B cell (primary cell): ENCODE measurements at regions not wholly inside any gene's neighbourhood (a gene's known extent, or its start where the extent isn't known, plus 50 kb on each side); places are given as distances from the start of the nearest gene placed in this dataset.

Source experiments
- ATAC-seq: fragments of 200-7000 bp; cut with Tn5 transposase; one replicate; pipeline ENCODE4 v1.10.0; 2021; ENCODE audit warnings: low read depth, mild to moderate bottlenecking, moderate number of reproducible peaks, moderate library complexity
- CTCF ChIA-PET: fragments of 350-600 bp; sonication (Branson Sonifier 250); formaldehyde crosslinking; loops from one replicate; lab custom pipeline; 2021; ENCODE audit warnings: antibody characterized with exemption, inconsistent platforms; lab: Charles Lee
- POLR2A ChIA-PET: fragments of 350-600 bp; sonication (Branson Sonifier 250); formaldehyde crosslinking; loops from one replicate; lab custom pipeline; 2021; ENCODE audit warnings: antibody characterized with exemption; lab: Charles Lee
- DNase-seq: peaks from one replicate; pipeline ENCODE4 v3.0.0; 2013
- H2AFZ ChIP-seq: 2 replicates; pipeline ENCODE4 v1.6.1; 2012; ENCODE audit warnings: mild to moderate bottlenecking, low read depth, low read length; ENCODE audit not compliant: insufficient read depth, poor library complexity, severe bottlenecking
- H3K27ac ChIP-seq, 2 donors: 1 replicate in 1 of 2; 2 replicates in 1 of 2; pipeline ENCODE4 v1.5.1; 2012 to 2013; ENCODE audit warnings: low read length in 2 of 2, mild to moderate bottlenecking in 2 of 2, moderate library complexity in 1 of 2
- H3K27me3 ChIP-seq, 4 experiments: fragments of 200-600 bp in 1 of 4; sonication (generic) in 1 of 4; replicated peaks in 1 of 4; 1 replicate in 2 of 4; 2 replicates in 2 of 4; pipeline versions ENCODE4 v1.6.1 to v1.7.0; 2013 to 2016; ENCODE audit warnings: low read length in 3 of 4, mild to moderate bottlenecking in 2 of 4, mixed read lengths in 1 of 4, moderate library complexity in 1 of 4; ENCODE audit not compliant: insufficient read depth in 4 of 4, control insufficient read depth in 3 of 4; ENCODE audit errors: control extremely low read depth in 1 of 4
- H3K36me3 ChIP-seq, 2 experiments: replicated peaks in 1 of 2; 1 replicate in 1 of 2; 2 replicates in 1 of 2; pipeline versions ENCODE4 v1.6.1 to v1.7.1; 2013; ENCODE audit warnings: low read length in 1 of 2; ENCODE audit not compliant: insufficient read depth in 2 of 2, control insufficient read depth in 1 of 2; ENCODE audit errors: control extremely low read depth in 1 of 2, extremely low read depth in 1 of 2
- H3K4me1 ChIP-seq, 2 donors: fragments of 200-600 bp in 1 of 2; sonication (generic) in 1 of 2; 1 replicate in 1 of 2; 2 replicates in 1 of 2; pipeline versions ENCODE4 v1.5.1 to v1.6.1; 2013 to 2017; ENCODE audit warnings: low read length in 2 of 2; ENCODE audit not compliant: control insufficient read depth in 2 of 2, insufficient read depth in 2 of 2
- H3K4me2 ChIP-seq: replicated peaks from 2 replicates; pipeline ENCODE3; 2012; ENCODE audit warnings: mild to moderate bottlenecking, low read depth, low read length; ENCODE audit not compliant: poor library complexity, severe bottlenecking
- H3K4me3 ChIP-seq, 5 experiments: fragments of 200-600 bp in 1 of 5; sonication (generic) in 1 of 5; 1 replicate in 3 of 5; 2 replicates in 2 of 5; pipeline versions ENCODE4 v1.5.1 to v1.7.0; 2011 to 2016; ENCODE audit warnings: low read length in 4 of 5, mild to moderate bottlenecking in 4 of 5, low read depth in 2 of 5, control low read depth in 1 of 5, moderate library complexity in 1 of 5; ENCODE audit not compliant: insufficient read depth in 1 of 5; ENCODE audit errors: control extremely low read depth in 1 of 5, extremely low read depth in 1 of 5
- H3K79me2 ChIP-seq: fragments of 200-600 bp; sonication (generic); one replicate; pipeline ENCODE4 v1.6.0; 2016; ENCODE audit warnings: low read length; ENCODE audit not compliant: control insufficient read depth, insufficient read depth
- H3K9ac ChIP-seq: fragments of 200-600 bp; sonication (generic); 2 replicates; pipeline ENCODE4 v1.6.1; 2017; ENCODE audit warnings: mild to moderate bottlenecking, low read length, moderate library complexity
- H3K9me3 ChIP-seq, 3 donors: one replicate each; pipeline versions ENCODE4 v1.6.1 to v1.7.1; 2013; ENCODE audit warnings: low read length in 2 of 3; ENCODE audit not compliant: control insufficient read depth in 2 of 3, insufficient read depth in 1 of 3; ENCODE audit errors: control extremely low read depth in 1 of 3
- H4K20me1 ChIP-seq: 2 replicates; pipeline ENCODE4 v1.6.0; 2012; ENCODE audit warnings: mild to moderate bottlenecking, low read length; ENCODE audit not compliant: insufficient read depth, control insufficient read depth, poor library complexity, severe bottlenecking
- H3K27ac Mint-ChIP-seq: one replicate; pipeline ENCODE4 v1.8.0; 2021; ENCODE audit warnings: mixed read lengths
- H3K27me3 Mint-ChIP-seq: one replicate; pipeline ENCODE4 v1.8.0; 2021; ENCODE audit warnings: mixed read lengths
- H3K4me1 Mint-ChIP-seq: one replicate; pipeline ENCODE4 v1.8.0; 2021; ENCODE audit warnings: mixed read lengths
- H3K4me3 Mint-ChIP-seq: one replicate; pipeline ENCODE4 v1.8.0; 2021; ENCODE audit warnings: mixed read lengths
- H3K9me3 Mint-ChIP-seq: one replicate; pipeline ENCODE4 v1.8.0; 2022; ENCODE audit warnings: mixed read lengths; ENCODE audit not compliant: insufficient read depth
- CTCF ChIP-seq: fragments of 200-600 bp; IDR thresholded peaks from one replicate; pipeline ENCODE4 v1.8.0; 2022; ENCODE audit warnings: antibody characterized with exemption, mild to moderate bottlenecking
- EZH2 ChIP-seq: IDR thresholded peaks from 2 replicates; pipeline ENCODE4 v1.6.1; 2012; ENCODE audit warnings: borderline replicate concordance, low read depth, mild to moderate bottlenecking, moderate library complexity, low read length; ENCODE audit not compliant: insufficient read depth, poor library complexity, severe bottlenecking
- WGBS: methylation state at CpG from one replicate; pipeline ENCODE4 v1.1.5; 2013; ENCODE audit warnings: missing lambda C conversion rate; ENCODE audit not compliant: insufficient coverage; 5-methylcytosine and 5-hydroxymethylcytosine counted together
- intact Hi-C: fragments of 100-400 bp; cut with micrococcal nuclease; formaldehyde crosslinking; loops from one replicate; pipeline ENCODE4 v1.10.0; 2022

- Mint-ChIP-seq H3K27me3 (peaks cover 10% of the 10 kb centered on the region), H3K27ac (no peak overlapping the region), H3K9me3 (peaks cover 3% of the 10 kb centered on the region), H3K4me3 (no peak overlapping the region), H3K4me1 (no peaks in the 10 kb centered on the region)
- H3K4me3 ChIP-seq, result no peak overlapping the region
- 97% methylated on average over 4 of the region's 5 CpGs for WGBS
- no peaks in the 10 kb centered on the region for H3K4me1 ChIP-seq
- H3K36me3 ChIP-seq, result no peaks in the 10 kb centered on the region
- peaks cover 0 to 9% (median 0%) of the 10 kb centered on the region in 3 donors for H3K9me3 ChIP-seq
- no peak for TF ChIP-seq CTCF
- no peak for TF ChIP-seq EZH2
- ChIA-PET POLR2A (no interaction called here), CTCF (no interaction called here)
- DNase-seq, result no peak
- no peak overlapping the region for H3K4me2 ChIP-seq
- ATAC-seq, result no peak
- H2AFZ ChIP-seq, result no peak overlapping the region
- no peak overlapping the region for H3K27ac ChIP-seq
- no peaks in the 10 kb centered on the region for H3K27me3 ChIP-seq
- H3K79me2 ChIP-seq, result no peaks in the 10 kb centered on the region
- intact Hi-C loops, result no loop called here
- no peaks in the 10 kb centered on the region for H4K20me1 ChIP-seq
- H3K9ac ChIP-seq, result no peak overlapping the region
Measured at GRCh38 chr4:14669371-14669770, 332.9 kb upstream of the CPEB2 start.

- ChIA-PET CTCF (no interaction called here), POLR2A (no interaction called here)
- H3K27ac ChIP-seq, result no peak overlapping the region
- no peaks in the 10 kb centered on the region for H3K36me3 ChIP-seq
- H3K4me1 ChIP-seq, result no peaks in the 10 kb centered on the region
- no peaks in the 10 kb centered on the region for H3K27me3 ChIP-seq
- Mint-ChIP-seq H3K9me3 (peaks cover 1% of the 10 kb centered on the region), H3K27ac (no peak overlapping the region), H3K4me3 (no peak overlapping the region), H3K27me3 (peaks cover 15% of the 10 kb centered on the region), H3K4me1 (no peaks in the 10 kb centered on the region)
- no peak overlapping the region for H2AFZ ChIP-seq
- no peak overlapping the region for H3K4me3 ChIP-seq
- H3K9me3 ChIP-seq, result peaks cover 0 to 9% (median 0%) of the 10 kb centered on the region in 3 donors
- no peak overlapping the region for H3K4me2 ChIP-seq
- intact Hi-C loops, result no loop called here
- no peak for TF ChIP-seq CTCF
- no peak for TF ChIP-seq EZH2
- no peak for DNase-seq
- no peaks in the 10 kb centered on the region for H4K20me1 ChIP-seq
- no CpG with 5 or more reads among the region's 2 CpGs for WGBS
- ATAC-seq, result no peak
- no peak overlapping the region for H3K9ac ChIP-seq
- H3K79me2 ChIP-seq, result no peaks in the 10 kb centered on the region
Measured at GRCh38 chr4:14671146-14671545, 331.1 kb upstream of the CPEB2 start.
